ENCODE measurements at regions not wholly inside any gene's neighbourhood (a gene's known extent, or its start where the extent isn't known, plus 50 kb on each side); places are given as distances from the start of the nearest gene placed in this dataset.

DNA sequence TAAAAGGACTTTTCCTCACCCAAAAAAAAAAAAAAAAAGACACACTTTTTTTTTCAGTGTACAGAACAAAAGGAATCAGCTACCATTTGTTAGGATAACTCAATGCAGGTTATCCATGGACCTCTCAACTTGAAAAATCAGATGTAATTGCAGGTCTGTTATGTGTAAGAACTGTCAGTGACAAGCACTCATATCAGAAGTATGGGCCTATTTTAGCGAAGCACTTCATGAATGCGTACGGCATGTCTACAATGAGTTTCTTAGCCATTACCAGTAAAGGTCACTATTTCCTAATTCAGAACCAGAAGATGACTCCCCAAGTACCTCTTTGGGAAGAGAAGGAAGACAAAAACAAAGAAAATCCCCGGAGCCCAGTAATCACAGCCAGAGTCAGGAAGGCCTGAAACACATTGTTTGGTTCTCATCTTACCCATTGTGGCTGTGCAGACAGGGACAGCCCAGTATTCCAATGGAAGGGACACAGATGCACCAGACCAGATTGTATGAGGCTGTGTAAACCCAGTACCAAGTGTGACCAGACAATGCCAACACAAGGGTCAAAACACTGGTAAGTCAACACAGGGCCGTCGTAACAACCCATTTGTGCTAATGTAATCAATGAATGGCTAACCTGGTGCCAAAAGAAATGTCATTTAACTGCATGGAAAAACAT, 188.0 kb downstream of the PMP22 start:
- no peak for TF ChIP-seq REST (IDR thresholded peaks at IDR 0.05; ENCODE audit: low read depth)
- TF ChIP-seq, protein P1, sequence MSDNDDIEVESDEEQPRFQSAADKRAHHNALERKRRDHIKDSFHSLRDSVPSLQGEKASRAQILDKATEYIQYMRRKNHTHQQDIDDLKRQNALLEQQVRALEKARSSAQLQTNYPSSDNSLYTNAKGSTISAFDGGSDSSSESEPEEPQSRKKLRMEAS (IDR thresholded peaks at IDR 0.05), result no peak
- no peak for TF ChIP-seq TAF1 (IDR thresholded peaks at IDR 0.05; ENCODE audit: low read depth)
- TF ChIP-seq NFIC (IDR thresholded peaks at IDR 0.05), result no peak
- TF ChIP-seq EP300 (IDR thresholded peaks at IDR 0.05; ENCODE audit: borderline replicate concordance), result no peak
- TF ChIP-seq FOXM1 (IDR thresholded peaks at IDR 0.05; ENCODE audit: borderline replicate concordance, low read depth), result no peak
- no peak for TF ChIP-seq RAD21 (IDR thresholded peaks at IDR 0.05; ENCODE audit: low read depth)
- no peak for TF ChIP-seq YY1 (IDR thresholded peaks at IDR 0.05; ENCODE audit: low read depth)
- no peak for TF ChIP-seq TEAD4 (IDR thresholded peaks at IDR 0.05)
- TF ChIP-seq USF1 (IDR thresholded peaks at IDR 0.05), result no peak
- TF ChIP-seq ZBTB7A (IDR thresholded peaks at IDR 0.05; ENCODE audit: low read depth), result no peak
- TF ChIP-seq CREB1 (IDR thresholded peaks at IDR 0.05; ENCODE audit: low read depth), result no peak

Measured in Ishikawa (cell line).